HG02759 (cell line): ENCODE measurements at regions not wholly inside any gene's neighbourhood (a gene's known extent, or its start where the extent isn't known, plus 50 kb on each side); places are given as distances from the start of the nearest gene placed in this dataset.
"Not testable (repeated sequence)": the region's sequence is repeated elsewhere in the genome, so short reads cannot be mapped to it uniquely, and the experiment has no call there.

ENCODE experiments used
- ATAC-seq: cut with Tn5 transposase; IDR thresholded peaks from one replicate; pipeline ENCODE4 v1.9.1; 2021; ENCODE audit warnings: mild to moderate bottlenecking, moderate library complexity; ENCODE audit not compliant: unreplicated experiment

GRCh38 chr1:66455446-66455845 is 78.5 kb upstream of the SGIP1 start:
- ATAC-seq = no peak

GRCh38 chr1:66460776-66461175 is 73.2 kb upstream of the SGIP1 start:
- ATAC-seq = no peak

GRCh38 chr1:66462313-66462712 is 71.6 kb upstream of the SGIP1 start:
- ATAC-seq = no peak

- ATAC-seq = no peak
Observed at GRCh38 chr1:66464351-66464750, 69.6 kb upstream of the SGIP1 start.

GRCh38 chr1:66464802-66465201 is 69.2 kb upstream of the SGIP1 start:
- ATAC-seq = no peak

GRCh38 chr1:66466695-66467094 is 67.3 kb upstream of the SGIP1 start:
- ATAC-seq = not testable (repeated sequence)

GRCh38 chr1:66468722-66469121 is 65.2 kb upstream of the SGIP1 start:
- ATAC-seq = no peak

GRCh38 chr1:66475940-66476339 is 58.0 kb upstream of the SGIP1 start:
- ATAC-seq = no peak

GRCh38 chr1:66476774-66477173 is 57.2 kb upstream of the SGIP1 start:
- no peak for ATAC-seq

- ATAC-seq = no peak
Observed at GRCh38 chr1:66478116-66478515, 55.8 kb upstream of the SGIP1 start.

GRCh38 chr1:66480162-66480561 is 53.8 kb upstream of the SGIP1 start:
- ATAC-seq = no peak

GRCh38 chr1:66481215-66481614 is 52.7 kb upstream of the SGIP1 start:
- not testable (repeated sequence) for ATAC-seq
